HG03469 (cell line): ENCODE measurements at regions not wholly inside any gene's neighbourhood (a gene's known extent, or its start where the extent isn't known, plus 50 kb on each side); places are given as distances from the start of the nearest gene placed in this dataset.
A peak's percentile ranks its signal among the peaks of the same experiment; 100 is the strongest.
"Not testable (repeated sequence)": the region's sequence is repeated elsewhere in the genome, so short reads cannot be mapped to it uniquely, and the experiment has no call there.

Experiments
- ATAC-seq: cut with Tn5 transposase; IDR thresholded peaks from one replicate; pipeline ENCODE4 v1.9.1; 2021; ENCODE audit warnings: mild to moderate bottlenecking, moderate library complexity, moderate number of reproducible peaks; ENCODE audit not compliant: unreplicated experiment

GRCh38 chr13:48583859-48584311 lies 51.0 kb upstream of the RCBTB2 start:
- no peak for ATAC-seq

- no peak for ATAC-seq
These were observed 52.6 kb upstream of the RCBTB2 start for GRCh38 chr13:48585456-48585840.

GRCh38 chr13:48586591-48587103 lies 53.8 kb upstream of the RCBTB2 start:
- ATAC-seq: no peak

GRCh38 chr13:48588120-48588519 lies 55.2 kb upstream of the RCBTB2 start:
- no peak for ATAC-seq

DNA sequence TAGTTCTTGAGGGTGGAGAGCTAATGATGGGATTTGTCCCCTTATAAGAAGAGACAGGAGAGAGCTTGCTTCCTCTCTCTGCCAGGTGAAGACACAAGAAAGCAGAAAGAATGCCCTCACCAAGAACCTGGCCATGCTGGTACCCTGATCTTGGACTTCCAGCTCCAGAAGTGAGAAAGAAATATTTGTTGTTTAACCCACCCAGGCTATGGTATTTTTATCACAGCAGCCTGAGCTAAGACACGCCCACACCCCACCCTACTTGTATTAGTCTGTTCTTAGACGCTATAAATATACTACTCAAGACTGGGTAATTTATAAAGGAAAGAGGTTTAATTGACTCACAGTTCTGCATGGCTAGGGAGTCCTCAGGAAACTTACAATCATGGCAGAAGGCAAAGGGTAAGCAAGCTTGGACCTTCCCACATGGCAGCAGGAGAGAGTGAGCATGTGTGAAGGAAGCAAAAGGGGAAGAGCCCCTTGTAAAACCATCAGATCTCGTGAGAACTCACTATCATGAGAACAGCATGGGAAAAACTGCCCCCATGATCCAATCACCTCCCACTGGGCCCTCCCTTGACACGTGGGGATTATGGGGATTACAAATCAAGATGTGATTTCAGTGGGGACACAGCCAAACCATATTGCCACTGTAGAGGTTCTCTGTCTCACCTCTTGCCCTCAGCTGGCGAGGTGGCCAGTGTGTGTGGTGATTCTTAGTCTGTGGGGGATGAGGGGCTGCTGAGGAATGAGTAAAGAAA lies 57.4 kb upstream of the RCBTB2 start:
- ATAC-seq: no peak

- ATAC-seq: not testable (repeated sequence)
These were observed 58.4 kb upstream of the RCBTB2 start for GRCh38 chr13:48591124-48591872.

GRCh38 chr13:48591889-48592687 lies 59.2 kb upstream of the RCBTB2 start:
- ATAC-seq: no peak

DNA sequence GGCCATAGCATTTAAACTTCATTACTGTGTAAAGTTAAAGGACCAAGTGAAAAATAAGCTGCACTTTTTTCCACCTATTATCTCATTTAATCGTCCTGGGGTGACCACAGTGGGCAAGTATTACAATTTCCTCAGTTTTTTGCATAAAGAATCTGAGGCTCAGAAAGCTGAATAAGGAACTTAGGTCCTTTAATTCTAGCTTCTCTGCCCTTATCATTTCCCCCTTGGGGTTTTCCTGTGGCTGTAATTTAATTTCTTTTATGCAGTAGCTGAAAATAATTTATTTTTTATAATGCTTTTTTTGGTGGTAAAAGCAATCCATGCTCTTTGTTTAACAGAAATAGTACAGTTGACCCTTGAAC lies 59.8 kb upstream of the RCBTB2 start:
- no peak for ATAC-seq

- ATAC-seq: no peak
These were observed 60.2 kb upstream of the CYSLTR2 start for GRCh38 chr13:48593536-48593935.

GRCh38 chr13:48594096-48594815 lies 59.5 kb upstream of the CYSLTR2 start:
- ATAC-seq: no peak

DNA sequence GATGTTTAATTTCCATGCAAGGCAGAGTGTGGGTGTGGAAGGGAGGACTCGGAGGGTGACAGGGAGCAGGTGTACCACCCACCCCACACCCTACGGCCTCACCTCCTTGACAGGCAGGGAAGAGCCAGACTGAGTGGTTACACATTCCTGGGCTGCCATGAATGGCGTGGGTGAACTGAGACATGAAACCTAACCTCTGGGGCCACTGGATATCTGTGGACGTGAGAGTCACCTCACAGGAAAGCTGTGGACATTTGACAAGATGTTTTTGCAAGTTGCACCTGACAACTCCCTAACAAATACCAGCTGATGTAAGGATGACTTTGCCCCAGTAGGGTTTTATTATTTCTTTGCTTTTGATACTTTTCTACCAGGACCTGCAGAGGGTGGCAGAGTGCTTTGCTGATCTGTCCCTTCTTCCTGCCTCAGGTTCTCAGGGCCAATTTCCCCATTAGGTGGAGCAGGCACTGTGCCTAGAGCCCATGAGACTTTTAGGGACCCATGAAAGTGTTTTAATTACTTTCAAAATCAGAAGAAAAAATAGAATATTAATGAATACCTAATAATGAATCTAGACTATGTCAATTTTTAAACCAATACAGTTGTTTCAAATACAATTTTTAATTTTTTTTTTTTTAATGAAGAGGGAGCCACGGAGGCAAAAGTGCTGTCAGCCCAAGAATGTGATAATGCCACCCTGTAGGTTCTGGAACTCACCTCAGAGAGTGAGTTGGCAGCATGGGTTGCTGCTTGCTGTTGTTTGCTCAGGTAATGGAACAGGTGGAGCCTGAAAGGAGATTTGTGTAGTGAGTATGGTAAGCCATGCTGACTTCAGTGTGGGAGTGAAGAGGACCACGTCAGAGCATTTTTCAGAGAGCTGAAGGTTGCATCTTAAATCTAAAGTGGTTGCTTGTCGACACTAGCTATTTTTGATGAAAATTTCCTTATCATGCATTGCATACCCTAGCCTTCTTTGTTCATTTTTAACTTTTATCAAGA lies 58.0 kb upstream of the CYSLTR2 start:
- peak; percentile 63 for ATAC-seq

DNA sequence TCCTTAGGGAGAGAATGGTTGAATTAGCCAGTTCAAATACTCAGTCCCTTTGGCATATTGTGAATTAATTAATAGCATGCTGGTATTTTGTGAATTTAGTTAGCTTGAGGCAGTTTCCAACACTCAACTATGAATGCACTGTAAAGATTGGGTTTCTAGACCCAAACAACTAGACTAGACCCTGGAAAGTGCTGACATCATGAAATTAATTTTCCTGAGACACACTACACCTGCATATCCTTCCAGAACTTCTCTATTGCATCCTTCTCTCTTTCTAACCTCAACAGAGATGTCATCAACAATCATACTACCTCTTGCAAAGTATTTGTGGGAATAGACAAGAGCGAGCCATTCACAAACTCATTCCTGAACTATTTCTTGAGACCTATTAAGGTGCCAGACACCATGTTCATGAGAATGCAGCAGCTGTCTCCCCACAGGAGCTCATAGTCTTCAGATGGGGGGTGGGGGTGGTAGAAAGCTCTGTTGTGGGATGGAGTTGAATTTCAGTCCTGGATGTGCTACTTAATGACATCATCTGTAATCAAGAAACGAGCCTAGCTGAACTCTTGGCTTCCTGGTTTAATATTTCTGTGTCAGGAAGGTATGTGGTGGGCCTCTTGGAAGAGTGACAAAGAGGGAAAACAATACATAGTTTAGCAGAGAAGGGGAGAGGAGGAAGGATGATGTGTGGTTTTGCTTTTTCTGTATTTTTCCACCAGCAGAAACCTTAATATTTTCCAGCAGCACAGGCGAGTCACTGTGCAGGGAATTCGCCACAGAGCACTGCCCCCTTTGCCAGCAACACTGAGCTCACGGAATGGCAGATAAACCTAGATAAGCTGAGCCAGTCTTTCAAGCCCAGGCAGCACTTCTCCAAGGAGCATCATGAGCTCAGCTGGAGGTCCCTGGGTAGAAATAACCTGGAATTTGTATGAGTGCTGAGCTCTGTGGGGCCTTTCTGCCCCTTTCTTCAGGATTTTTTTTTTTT lies 53.1 kb upstream of the CYSLTR2 start:
- no peak for ATAC-seq

GRCh38 chr13:48602296-48603016 lies 51.3 kb upstream of the CYSLTR2 start:
- ATAC-seq: no peak

DNA sequence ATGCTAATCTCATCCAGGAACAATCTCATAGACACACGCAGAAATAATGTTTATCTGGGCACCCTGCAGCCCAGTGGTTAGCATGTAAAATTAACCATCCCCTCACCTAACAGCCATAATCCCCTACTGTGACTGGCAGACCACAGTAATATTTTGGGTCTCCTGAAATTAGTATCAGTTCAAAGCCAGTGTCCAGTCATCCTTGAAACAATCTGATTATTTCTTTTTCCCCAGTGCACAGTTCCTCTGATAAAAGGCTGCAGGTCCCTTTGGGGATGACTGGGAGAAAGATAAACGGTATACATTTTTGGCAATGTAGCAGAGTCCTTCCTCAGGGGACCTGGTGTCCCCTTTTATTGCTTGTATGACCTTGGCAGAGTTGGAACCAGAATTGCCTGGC lies 50.4 kb upstream of the CYSLTR2 start:
- no peak for ATAC-seq
